Lower lobe of right lung (tissue), 2 donors: ENCODE measurements at regions not wholly inside any gene's neighbourhood (a gene's known extent, or its start where the extent isn't known, plus 50 kb on each side); places are given as distances from the start of the nearest gene placed in this dataset.
"Not testable (repeated sequence)": the region's sequence is repeated elsewhere in the genome, so short reads cannot be mapped to it uniquely, and the experiment has no call there.

Source experiments
- ATAC-seq, 2 donors: fragments of 200-7000 bp; cut with Tn5 transposase; one replicate each; pipeline ENCODE4 v1.9.1; 2020 to 2022; ENCODE audit warnings: mild to moderate bottlenecking in 2 of 2, moderate library complexity in 2 of 2
- DNase-seq: peaks from one replicate; pipeline ENCODE4 v3.0.0-alpha.2; 2020
- H3K27ac ChIP-seq: fragments of 200-600 bp; one replicate; pipeline ENCODE4 v1.8.0; 2022
- H3K27me3 ChIP-seq: fragments of 200-600 bp; one replicate; pipeline ENCODE4 v1.8.0; 2022; ENCODE audit warnings: low read depth
- H3K36me3 ChIP-seq: fragments of 200-600 bp; one replicate; pipeline ENCODE4 v1.8.0; 2022; ENCODE audit warnings: mild to moderate bottlenecking
- H3K4me1 ChIP-seq: fragments of 200-600 bp; one replicate; pipeline ENCODE4 v1.8.0; 2022
- H3K4me3 ChIP-seq: fragments of 200-600 bp; one replicate; pipeline ENCODE4 v1.8.0; 2022; ENCODE audit warnings: mild to moderate bottlenecking
- H3K9me3 ChIP-seq: fragments of 200-600 bp; one replicate; pipeline ENCODE4 v1.8.0; 2022
- CTCF ChIP-seq: fragments of 200-600 bp; IDR thresholded peaks from one replicate; pipeline ENCODE4 v1.8.0; 2022; ENCODE audit warnings: antibody characterized with exemption, mild to moderate bottlenecking
- intact Hi-C: fragments of 100-400 bp; cut with DNase I; formaldehyde crosslinking; loops from one replicate; pipeline ENCODE4 v1.11.0; 2022
- donor health status: DM: no; HTN: yes; CAD: no; lungs with severe emphysema.

GRCh38 chr3:187484547-187485295, 116.5 kb downstream of the RTP4 start:
- DNase-seq (no peak), ATAC-seq (no peak)
- peaks cover 6% of the 10 kb centered on the region for H3K27me3 ChIP-seq
- no peak overlapping the region for H3K4me3 ChIP-seq
- no peaks in the 10 kb centered on the region for H3K4me1 ChIP-seq
- intact Hi-C loops = no loop called here
- H3K27ac ChIP-seq = no peak overlapping the region
- no peaks in the 10 kb centered on the region for H3K9me3 ChIP-seq
- TF ChIP-seq CTCF = no peak
- H3K36me3 ChIP-seq = no peaks in the 10 kb centered on the region

- no peaks in the 10 kb centered on the region for H3K4me1 ChIP-seq
- H3K9me3 ChIP-seq = no peaks in the 10 kb centered on the region
- no peak for TF ChIP-seq CTCF
- intact Hi-C loops = no loop called here
- DNase-seq (no peak), ATAC-seq (no peak)
- H3K27ac ChIP-seq = no peak overlapping the region
- no peaks in the 10 kb centered on the region for H3K36me3 ChIP-seq
- no peak overlapping the region for H3K4me3 ChIP-seq
- H3K27me3 ChIP-seq = peaks cover 6% of the 10 kb centered on the region
Observed at GRCh38 chr3:187481426-187481825, 113.2 kb downstream of the RTP4 start.

- peaks cover 20% of the 10 kb centered on the region for H3K9me3 ChIP-seq
- H3K27me3 ChIP-seq, H3K27ac ChIP-seq, H3K4me3 ChIP-seq, ATAC-seq, H3K36me3 ChIP-seq, H3K4me1 ChIP-seq, intact Hi-C loops, DNase-seq: not testable (repeated sequence)
Observed at GRCh38 chr3:187475613-187476012, 107.4 kb downstream of the RTP4 start.

- intact Hi-C loops = no loop called here
- no peak overlapping the region for H3K4me3 ChIP-seq
Observed at GRCh38 chr3:187473778-187474406, 105.7 kb downstream of the RTP4 start.

GRCh38 chr3:187466306-187466705, 98.1 kb downstream of the RTP4 start:
- H3K27ac ChIP-seq, intact Hi-C loops, H3K27me3 ChIP-seq, H3K36me3 ChIP-seq, H3K4me1 ChIP-seq, DNase-seq, ATAC-seq, H3K4me3 ChIP-seq, H3K9me3 ChIP-seq: not testable (repeated sequence)

More at GRCh38 chr3:187473778-187474406, 105.7 kb downstream of the RTP4 start:
- Histone ChIP-seq H3K4me1 (no peaks in the 10 kb centered on the region), H3K9me3 (peaks cover 20% of the 10 kb centered on the region), H3K27me3 (no peaks in the 10 kb centered on the region), H3K27ac (no peak overlapping the region), H3K36me3 (no peaks in the 10 kb centered on the region)
- no peak for DNase-seq
- ATAC-seq = no peak
- no peak for TF ChIP-seq CTCF

- H3K36me3 ChIP-seq = no peaks in the 10 kb centered on the region
- no peak overlapping the region for H3K4me3 ChIP-seq
- intact Hi-C loops = no loop called here
- H3K4me1 ChIP-seq = no peaks in the 10 kb centered on the region
- no peak overlapping the region for H3K27ac ChIP-seq
- TF ChIP-seq CTCF = no peak
- no peaks in the 10 kb centered on the region for H3K9me3 ChIP-seq
- H3K27me3 ChIP-seq = no peaks in the 10 kb centered on the region
- ATAC-seq = no peak
- no peak for DNase-seq
Observed at GRCh38 chr3:187465503-187465902, 97.3 kb downstream of the RTP4 start.
